Spleen (tissue), 11 donors: ENCODE measurements at regions not wholly inside any gene's neighbourhood (a gene's known extent, or its start where the extent isn't known, plus 50 kb on each side); places are given as distances from the start of the nearest gene placed in this dataset.

Experiments
- DNase-seq: peaks from one replicate; pipeline ENCODE4 v3.0.0-alpha.2; 2020
- H3K27ac ChIP-seq, 8 donors: fragments of 200-600 bp; sonication (generic) in 7 of 8; 1 replicate in 4 of 8; 2 replicates in 4 of 8; pipeline versions ENCODE4 v1.5.0 to v1.8.0; 2016 to 2021; ENCODE audit warnings: inconsistent platforms in 4 of 8, mild to moderate bottlenecking in 4 of 8, moderate library complexity in 1 of 8
- H3K27me3 ChIP-seq, 7 donors: fragments of 200-600 bp; sonication (generic) in 6 of 7; replicated peaks in 1 of 7; 1 replicate in 4 of 7; 2 replicates in 3 of 7; pipeline versions ENCODE4 v1.5.0 to v1.8.0; 2016 to 2021; ENCODE audit warnings: inconsistent platforms in 3 of 7, mild to moderate bottlenecking in 1 of 7
- H3K36me3 ChIP-seq, 6 donors: fragments of 200-600 bp; sonication (generic) in 5 of 6; 1 replicate in 4 of 6; 2 replicates in 2 of 6; pipeline versions ENCODE4 v1.5.0 to v1.8.0; 2016 to 2021; ENCODE audit warnings: inconsistent platforms in 2 of 6
- H3K4me1 ChIP-seq, 6 donors: fragments of 200-600 bp; sonication (generic) in 5 of 6; 1 replicate in 3 of 6; 2 replicates in 3 of 6; pipeline versions ENCODE4 v1.5.0 to v1.8.0; 2016 to 2021; ENCODE audit warnings: inconsistent platforms in 3 of 6
- H3K4me3 ChIP-seq, 8 donors: fragments of 200-600 bp; sonication (generic) in 7 of 8; 1 replicate in 4 of 8; 2 replicates in 4 of 8; pipeline versions ENCODE4 v1.5.0 to v1.8.0; 2016 to 2021; ENCODE audit warnings: inconsistent platforms in 4 of 8, mild to moderate bottlenecking in 4 of 8, moderate library complexity in 2 of 8
- H3K9me3 ChIP-seq, 8 donors: fragments of 200-600 bp; sonication (generic) in 7 of 8; 1 replicate in 4 of 8; 2 replicates in 4 of 8; pipeline versions ENCODE4 v1.5.0 to v1.8.0; 2016 to 2021; ENCODE audit warnings: inconsistent platforms in 4 of 8
- CTCF ChIP-seq, 11 experiments: fragments of 200-600 bp in 7 of 11; fragments of 450-650 bp in 4 of 11; sonication (generic) in 4 of 11; IDR thresholded peaks in 8 of 11; conservative IDR thresholded peaks in 3 of 11; 1 replicate in 7 of 11; 2 replicates in 4 of 11; pipeline versions ENCODE4 v1.4.0 to v1.8.0; 2016 to 2021; ENCODE audit warnings: antibody characterized with exemption in 11 of 11, inconsistent platforms in 4 of 11, mild to moderate bottlenecking in 1 of 11
- POLR2A ChIP-seq, 3 donors: fragments of 450-650 bp; IDR thresholded peaks; one replicate each; pipeline ENCODE4 v1.5.1; 2017; ENCODE audit warnings: antibody characterized with exemption in 3 of 3, mild to moderate bottlenecking in 1 of 3
- POLR2AphosphoS5 ChIP-seq, 3 donors: sonication (generic); formaldehyde crosslinking; IDR thresholded peaks; one replicate each; pipeline ENCODE4 v1.5.1; 2017; ENCODE audit warnings: antibody characterized with exemption in 3 of 3
- WGBS, 5 donors: extraction: QIAGEN DNeasy Blood & Tissue Kit in 3 of 5; methylation state at CpG; one replicate each; pipeline versions ENCODE4 v1.1.5 to v1.1.7; 2013 to 2018; 5-methylcytosine and 5-hydroxymethylcytosine counted together
- intact Hi-C: fragments of 100-400 bp; cut with DNase I; formaldehyde crosslinking; loops from one replicate; pipeline ENCODE4 v1.15.0; 2023; ENCODE audit warnings: low total_unique reads
- donor health status: healthy with polysubstance abuse.
- donor health status: DM: no; HTN: no; CAD: no; lungs with moderate emphysema.
- donor health status: DM: no; HTN: no; CAD: no.
- donor health status: Bipolar disorder and iron deficiency.
- donor health status: healthy.
- donor health status: DM: no; HTN: no; CAD: no.
- donor health status: DM: yes; HTN: yes; CAD: no.

- intact Hi-C loops, result no loop called here
- Histone ChIP-seq H3K4me3 (no peak overlapping the region), H3K27me3 (no peaks in the 10 kb centered on the region), H3K27ac (no peak overlapping the region), H3K36me3 (no peaks in the 10 kb centered on the region), H3K4me1 (no peaks in the 10 kb centered on the region), H3K9me3 (no peaks in the 10 kb centered on the region)
- WGBS, 5 donors, result 74 to 100% (median 97%) methylated on average over 1 of the region's 1 CpG
- TF ChIP-seq POLR2AphosphoS5 (IDR thresholded peaks at IDR 0.05) (no peak), CTCF (IDR thresholded peaks at IDR 0.05 in 8 of 11, conservative IDR thresholded peaks at IDR 0.05 in 3 of 11) (no peak), POLR2A (IDR thresholded peaks at IDR 0.05) (no peak)
- no peak for DNase-seq
These were observed 520.1 kb upstream of the PCDH20 start for GRCh38 chr13:61935710-61936109.

- intact Hi-C loops, result no loop called here
- Histone ChIP-seq H3K4me1 (no peaks in the 10 kb centered on the region), H3K9me3 (peaks cover 0 to 21% (median 11%) of the 10 kb centered on the region in 8 donors), H3K4me3 (no peak overlapping the region), H3K36me3 (no peaks in the 10 kb centered on the region), H3K27ac (no peak overlapping the region), H3K27me3 (no peaks in the 10 kb centered on the region)
- 63 to 82% (median 74%) methylated on average over 1 of the region's 1 CpG for WGBS, 5 donors
- DNase-seq, result no peak
- no peak for TF ChIP-seq POLR2A (IDR thresholded peaks at IDR 0.05)
- TF ChIP-seq POLR2AphosphoS5 (IDR thresholded peaks at IDR 0.05), result no peak
- TF ChIP-seq CTCF (IDR thresholded peaks at IDR 0.05 in 8 of 11, conservative IDR thresholded peaks at IDR 0.05 in 3 of 11), result no peak
These were observed 512.0 kb upstream of the PCDH20 start for GRCh38 chr13:61927648-61928047.

GRCh38 chr13:61918841-61919240 is 503.2 kb upstream of the PCDH20 start:
- Histone ChIP-seq H3K36me3 (no peaks in the 10 kb centered on the region), H3K27me3 (no peaks in the 10 kb centered on the region), H3K27ac (no peak overlapping the region), H3K9me3 (peaks cover 0 to 30% (median 22%) of the 10 kb centered on the region in 8 donors), H3K4me1 (no peaks in the 10 kb centered on the region), H3K4me3 (no peak overlapping the region)
- DNase-seq, result no peak
- TF ChIP-seq POLR2AphosphoS5 (IDR thresholded peaks at IDR 0.05) (no peak), CTCF (IDR thresholded peaks at IDR 0.05 in 8 of 11, conservative IDR thresholded peaks at IDR 0.05 in 3 of 11) (no peak), POLR2A (IDR thresholded peaks at IDR 0.05) (no peak)
- intact Hi-C loops, result no loop called here
- WGBS, 5 donors, result 78 to 95% (median 84%) methylated on average over 2 of the region's 2 CpGs

GRCh38 chr13:61916483-61916882 is 500.8 kb upstream of the PCDH20 start:
- Histone ChIP-seq H3K9me3 (peaks cover 0 to 11% (median 4%) of the 10 kb centered on the region in 8 donors), H3K27ac (no peak overlapping the region), H3K36me3 (no peaks in the 10 kb centered on the region), H3K27me3 (no peaks in the 10 kb centered on the region), H3K4me1 (no peaks in the 10 kb centered on the region), H3K4me3 (no peak overlapping the region)
- no peak for DNase-seq
- intact Hi-C loops, result no loop called here
- TF ChIP-seq CTCF (IDR thresholded peaks at IDR 0.05 in 8 of 11, conservative IDR thresholded peaks at IDR 0.05 in 3 of 11) (no peak), POLR2A (IDR thresholded peaks at IDR 0.05) (no peak), POLR2AphosphoS5 (IDR thresholded peaks at IDR 0.05) (no peak)
- WGBS, 5 donors, result 67 to 91% (median 75%) methylated on average over 1 of the region's 1 CpG
